GM12878 (cell line): ENCODE measurements at regions not wholly inside any gene's neighbourhood (a gene's known extent, or its start where the extent isn't known, plus 50 kb on each side); places are given as distances from the start of the nearest gene placed in this dataset.

Experiments used
- ATAC-seq: fragments of 200-7000 bp; cut with Tn5 transposase; 3 replicates; pipeline ENCODE4 v1.9.1; 2020; ENCODE audit warnings: mild to moderate bottlenecking, moderate library complexity
- BruUV-seq: library from RNA; stranded (reverse); fragments of 400-500 nt; replicated peaks from 2 replicates; lab custom pipeline; 2021; lab: Mats Ljungman, UMichigan
- CTCF ChIA-PET: fragments of 300-600 bp; sonication (Branson Sonifier 250); formaldehyde crosslinking; extraction: SDS; loops from one replicate; lab custom pipeline; 2021; ENCODE audit warnings: inconsistent platforms; lab: Yijun Ruan, JAX
- POLR2A ChIA-PET: fragments of 350-600 bp; formaldehyde crosslinking; extraction: SDS; loops from one replicate; lab custom pipeline; 2021; ENCODE audit warnings: inconsistent platforms; lab: Charles Lee
- RAD21 ChIA-PET: fragments of 300-600 bp; sonication (Branson Sonifier 250); formaldehyde crosslinking; loops from one replicate; lab custom pipeline; 2023; ENCODE audit warnings: antibody characterized with exemption; ENCODE audit not compliant: unreplicated experiment; lab: Charles Lee
- SMC1A ChIA-PET: fragments of 300-600 bp; sonication (Branson Sonifier 250); formaldehyde crosslinking; loops from one replicate; lab custom pipeline; 2023; ENCODE audit not compliant: unreplicated experiment, uncharacterized antibody; lab: Charles Lee
- DNase-seq: peaks from one replicate; pipeline ENCODE4 v3.0.0-alpha.2; 2011; ENCODE audit warnings: low read depth, low spot score
- FAIRE-seq: peaks from 3 replicates; lab custom pipeline; 2011; peaks lifted over from hg19 to GRCh38; lab: Jason Lieb, UNC
- H2AFZ ChIP-seq: 2 replicates; pipeline ENCODE4 v1.6.0; 2011; ENCODE audit warnings: low read depth, low read length, control low read depth; ENCODE audit not compliant: control insufficient read depth
- H3K27ac ChIP-seq: 2 replicates; pipeline ENCODE4 v1.5.1; 2011; ENCODE audit warnings: control low read depth; ENCODE audit not compliant: control insufficient read depth, insufficient read depth
- H3K27me3 ChIP-seq, 2 experiments: replicated peaks in 1 of 2; 2 replicates each; pipeline versions ENCODE4 v1.6.0 to v1.6.1; 2011; ENCODE audit warnings: low read length in 1 of 2; ENCODE audit not compliant: control insufficient read depth in 2 of 2, insufficient read depth in 2 of 2
- H3K36me3 ChIP-seq, 2 experiments: 2 replicates each; pipeline ENCODE4 v1.5.1; 2011; ENCODE audit warnings: low read length in 1 of 2; ENCODE audit not compliant: control insufficient read depth in 2 of 2, insufficient read depth in 2 of 2
- H3K4me1 ChIP-seq: 2 replicates; pipeline ENCODE4 v1.6.1; 2011; ENCODE audit warnings: mild to moderate bottlenecking, low read length, moderate library complexity, mixed read lengths; ENCODE audit not compliant: control insufficient read depth, insufficient read depth
- H3K4me2 ChIP-seq: 2 replicates; pipeline ENCODE4 v1.6.0; 2011; ENCODE audit warnings: control low read depth; ENCODE audit not compliant: control insufficient read depth, insufficient read depth
- H3K4me3 ChIP-seq: fragments of 200-600 bp; sonication (generic); 2 replicates; pipeline ENCODE4 v1.5.1; 2016
- H3K79me2 ChIP-seq: 2 replicates; pipeline ENCODE4 v1.6.0; 2011; ENCODE audit warnings: low read length; ENCODE audit not compliant: control insufficient read depth, insufficient read depth
- H3K9ac ChIP-seq: 2 replicates; pipeline ENCODE4 v1.8.0; 2011; ENCODE audit warnings: low read length, control low read depth, mixed read lengths; ENCODE audit not compliant: control insufficient read depth, insufficient read depth
- H3K9me3 ChIP-seq: replicated peaks from 3 replicates; pipeline ENCODE4 v1.5.1; 2011; ENCODE audit warnings: mild to moderate bottlenecking, low read length; ENCODE audit not compliant: control insufficient read depth, insufficient read depth
- H4K20me1 ChIP-seq: 2 replicates; pipeline ENCODE4 v1.6.0; 2011; ENCODE audit not compliant: control insufficient read depth, insufficient read depth
- BHLHE40 ChIP-seq, 2 experiments: fragments of 450-650 bp in 1 of 2; IDR thresholded peaks; 2 replicates each; pipeline ENCODE4 v1.6.1; 2011 to 2017; ENCODE audit warnings: low read depth in 2 of 2, borderline replicate concordance in 1 of 2, improper control_type of control experiment in 1 of 2, low read length in 1 of 2, mild to moderate bottlenecking in 1 of 2
- CREM ChIP-seq: IDR thresholded peaks from 2 replicates; pipeline ENCODE4 v1.6.1; 2014; ENCODE audit warnings: antibody characterized with exemption, low read depth
- E2F4 ChIP-seq: IDR thresholded peaks from 2 replicates; pipeline ENCODE4 v1.6.1; 2012; ENCODE audit warnings: low read depth, low read length, improper control_type of control experiment
- FOS ChIP-seq: IDR thresholded peaks from 3 replicates; pipeline ENCODE4 v1.6.1; 2011; ENCODE audit warnings: borderline replicate concordance; ENCODE audit not compliant: insufficient read length; ENCODE audit errors: extremely low read depth
- JUNB ChIP-seq: IDR thresholded peaks from 2 replicates; pipeline ENCODE4 v1.6.1; 2016; ENCODE audit warnings: antibody characterized with exemption, mild to moderate bottlenecking
- KAT2A ChIP-seq: conservative IDR thresholded peaks from 2 replicates; pipeline ENCODE4 v1.6.1; 2011; ENCODE audit warnings: low read depth, low read length; ENCODE audit not compliant: control insufficient read depth
- MLLT1 ChIP-seq: fragments of 450-650 bp; IDR thresholded peaks from 2 replicates; pipeline ENCODE4 v1.6.1; 2016; ENCODE audit warnings: mild to moderate bottlenecking
- NR2C1 ChIP-seq: fragments of 450-650 bp; IDR thresholded peaks from 2 replicates; pipeline ENCODE4 v1.6.1; 2017; ENCODE audit warnings: antibody characterized with exemption, mild to moderate bottlenecking, moderate library complexity
- TAF1 ChIP-seq: IDR thresholded peaks from 2 replicates; pipeline ENCODE4 v1.6.1; 2011; ENCODE audit warnings: mild to moderate bottlenecking, low read depth, low read length, borderline replicate concordance
- TCF3 ChIP-seq: IDR thresholded peaks from 2 replicates; pipeline ENCODE4 v1.6.1; 2012; ENCODE audit warnings: low read depth, mild to moderate bottlenecking, low read length, borderline replicate concordance; ENCODE audit not compliant: insufficient read depth
- TCF7 ChIP-seq: IDR thresholded peaks from 2 replicates; pipeline ENCODE4 v1.6.1; 2014; ENCODE audit warnings: antibody characterized with exemption, borderline replicate concordance
- YBX1 ChIP-seq: fragments of 450-650 bp; IDR thresholded peaks from 2 replicates; pipeline ENCODE4 v1.6.1; 2016; ENCODE audit warnings: antibody characterized with exemption
- ZNF622 ChIP-seq: fragments of 450-650 bp; IDR thresholded peaks from 2 replicates; pipeline ENCODE4 v1.6.1; 2017; ENCODE audit warnings: mild to moderate bottlenecking, inconsistent platforms
- ZNF687 ChIP-seq: fragments of 450-650 bp; IDR thresholded peaks from 2 replicates; pipeline ENCODE4 v1.6.1; 2017; ENCODE audit warnings: mild to moderate bottlenecking, moderate library complexity
- WGBS: methylation state at CpG from one replicate; pipeline ENCODE4 v1.1.6; 2016; ENCODE audit warnings: low lambda C conversion rate; ENCODE audit not compliant: insufficient replicate concordance, insufficient coverage; ENCODE audit errors: missing lambda C conversion rate; 5-methylcytosine and 5-hydroxymethylcytosine counted together
- in situ Hi-C: fragments of 300-500 bp; cut with MboI; formaldehyde crosslinking; loops from 9 replicates; pipeline ENCODE4 v1.14.3; 2018; ENCODE audit warnings: mixed read lengths
- intact Hi-C: fragments of 100-400 bp; cut with micrococcal nuclease; formaldehyde crosslinking; loops from one replicate; pipeline ENCODE4 v1.14.2; 2022; ENCODE audit not compliant: unreplicated experiment

GRCh38 chr9:107586493-107586892 is 96.9 kb upstream of the KLF4 start (continued):
- TF ChIP-seq FOS: no peak
- TF ChIP-seq TAF1: no peak
- no peak for TF ChIP-seq CREM
- TF ChIP-seq ZNF687: no peak

GRCh38 chr9:107585465-107585864 is 95.9 kb upstream of the KLF4 start:
- TF ChIP-seq NR2C1: no peak
- TF ChIP-seq MLLT1: no peak
- TF ChIP-seq E2F4: no peak
- no peak for TF ChIP-seq BHLHE40 (IDR thresholded peaks at IDR 0.05; ENCODE audit: borderline replicate concordance in 1 of 2, low read depth in 2 of 2, low read length in 1 of 2)
- TF ChIP-seq ZNF622: no peak
- TF ChIP-seq KAT2A: no peak
- no peak for TF ChIP-seq YBX1
- no peak for TF ChIP-seq JUNB
- TF ChIP-seq TCF7: no peak
- no peak for TF ChIP-seq TCF3
- RAD21 ChIA-PET: interaction anchor here (1.1 to 1.2 kb wide), 2 partner anchors 43 to 166 kb away, joined by 3 read pairs; no protein-coding TSS in a partner anchor
- SMC1A ChIA-PET: interaction anchor here (1.0 to 2.3 kb wide), 4 partner anchors 15 to 43 kb away, joined by 3 to 5 read pairs (median 4); no protein-coding TSS in a partner anchor
- H3K4me1 ChIP-seq: no peaks in the 10 kb centered on the region
- ATAC-seq: no peak
- H3K9ac ChIP-seq: no peak overlapping the region
- no peak overlapping the region for H2AFZ ChIP-seq
- intact Hi-C loops (no loop called here), in situ Hi-C loops (no loop called here)
- no peaks in the 10 kb centered on the region for H3K36me3 ChIP-seq
- H3K4me2 ChIP-seq: no peak overlapping the region
- 9% methylated on average over 3 of the region's 3 CpGs for WGBS
- peaks cover 0 to 2% of the 10 kb centered on the region in 2 experiments; a peak in 1 of 4 replicates for H3K27me3 ChIP-seq
- H4K20me1 ChIP-seq: no peaks in the 10 kb centered on the region
- FAIRE-seq: no peak
- H3K9me3 ChIP-seq: no peaks in the 10 kb centered on the region
- H3K79me2 ChIP-seq: no peaks in the 10 kb centered on the region
- no peak overlapping the region for H3K4me3 ChIP-seq
- no peak for DNase-seq
- H3K27ac ChIP-seq: no peak overlapping the region
- no TSS peak for BruUV-seq
- POLR2A ChIA-PET: no interaction called here
- CTCF ChIA-PET: no interaction called here
